Hepatic stellate cell (primary cell): ENCODE measurements at regions not wholly inside any gene's neighbourhood (a gene's known extent, or its start where the extent isn't known, plus 50 kb on each side); places are given as distances from the start of the nearest gene placed in this dataset.
"Not testable (repeated sequence)": the region's sequence is repeated elsewhere in the genome, so short reads cannot be mapped to it uniquely, and the experiment has no call there.

Source experiments
- DNase-seq: peaks from one replicate; pipeline ENCODE4 v3.0.0; 2011; ENCODE audit warnings: low spot score

DNA sequence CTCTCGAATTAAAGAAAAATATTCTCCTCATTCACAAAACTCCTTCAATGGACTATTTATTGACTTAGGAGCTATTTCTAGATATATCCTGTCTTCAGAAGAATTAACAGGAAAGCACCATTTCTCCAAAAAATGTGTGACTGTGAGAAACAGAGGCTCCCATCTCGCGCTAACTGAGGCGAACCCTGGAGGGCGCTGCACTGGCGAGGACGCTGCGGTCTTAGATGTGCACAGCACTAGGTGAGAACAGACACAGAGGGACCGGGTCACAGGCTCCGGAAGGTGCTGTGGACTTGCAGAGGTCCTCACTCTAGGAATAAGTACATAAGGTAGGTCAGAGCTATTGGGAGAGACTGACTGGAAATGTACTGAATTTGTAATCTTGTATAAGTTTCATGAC lies 229.7 kb upstream of the SLC35G4 start:
- DNase-seq = no peak

DNA sequence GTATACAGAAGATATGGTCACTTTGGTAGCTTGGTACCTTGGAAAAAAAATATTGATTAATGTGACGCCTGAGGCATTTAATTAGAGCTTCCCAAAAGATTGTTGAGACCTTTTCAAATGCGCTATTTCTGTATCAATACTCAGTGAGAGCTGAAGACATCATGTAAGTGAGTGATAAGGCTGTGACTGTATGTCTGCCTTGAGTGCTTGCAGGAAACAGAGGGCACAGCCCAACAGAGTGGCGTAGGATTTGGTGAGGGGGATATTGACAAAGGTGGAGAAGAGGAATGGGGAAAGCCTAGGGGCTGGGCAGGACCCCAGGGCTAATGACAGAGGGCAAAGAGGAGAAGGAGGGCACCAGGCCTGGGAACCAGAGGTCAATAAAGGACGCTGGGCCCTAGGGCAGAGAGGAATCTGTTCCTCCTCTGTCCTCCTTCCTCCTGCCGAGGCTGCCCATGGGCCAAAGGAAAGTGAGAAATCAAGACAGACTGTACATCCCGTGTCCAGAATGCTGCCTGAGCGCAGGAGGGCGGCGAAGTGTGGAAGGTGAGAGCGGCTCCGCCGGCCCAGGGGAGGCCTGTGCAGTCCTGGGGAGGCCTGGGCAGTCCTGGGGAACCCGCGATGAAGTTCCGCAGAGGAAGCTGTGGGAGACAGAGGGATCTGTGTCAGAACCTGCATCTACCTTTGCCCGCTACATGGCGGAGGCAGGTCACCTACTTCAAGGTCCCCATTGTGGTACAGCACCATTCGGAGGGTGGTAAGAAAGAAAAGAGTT lies 228.6 kb upstream of the PIEZO2 start:
- DNase-seq = no peak

DNA sequence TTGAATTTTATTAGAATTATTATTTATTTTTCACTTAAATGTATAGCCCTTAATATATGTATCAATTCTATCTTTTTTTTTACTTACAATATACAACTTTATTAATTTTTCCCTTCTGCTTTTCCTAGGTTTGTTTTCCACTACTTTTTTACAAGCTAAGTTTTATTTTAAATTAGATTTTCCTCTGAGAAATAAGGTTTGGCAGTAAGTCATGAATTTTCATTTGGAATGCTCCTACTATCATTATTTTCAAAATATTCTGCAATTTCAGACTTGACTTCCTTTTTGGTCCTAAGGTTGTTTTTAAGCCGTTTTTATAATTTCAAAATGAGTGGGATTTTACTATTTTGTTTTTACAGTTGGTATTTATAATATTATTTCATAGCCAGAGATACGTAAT lies 222.8 kb upstream of the PIEZO2 start:
- no peak for DNase-seq

DNA sequence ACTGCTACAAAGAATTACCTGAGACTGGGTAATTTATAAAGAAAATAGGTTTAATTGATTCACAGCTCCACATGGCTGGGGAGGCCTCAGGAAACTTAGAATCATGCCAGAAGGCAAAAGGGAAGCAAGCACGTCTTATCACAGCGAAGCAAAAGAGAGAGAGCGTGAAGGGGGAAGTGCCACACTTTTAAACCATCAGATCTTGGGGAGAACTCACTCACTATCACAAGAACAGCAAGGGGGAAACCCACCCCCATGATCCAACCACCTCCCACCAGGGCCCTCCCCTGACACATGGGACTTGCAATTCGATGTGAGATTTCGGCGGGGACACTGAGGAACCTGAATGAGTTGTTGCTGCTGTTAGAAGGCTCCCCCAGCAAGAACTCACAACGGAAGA lies 220.2 kb upstream of the PIEZO2 start:
- DNase-seq = no peak

DNA sequence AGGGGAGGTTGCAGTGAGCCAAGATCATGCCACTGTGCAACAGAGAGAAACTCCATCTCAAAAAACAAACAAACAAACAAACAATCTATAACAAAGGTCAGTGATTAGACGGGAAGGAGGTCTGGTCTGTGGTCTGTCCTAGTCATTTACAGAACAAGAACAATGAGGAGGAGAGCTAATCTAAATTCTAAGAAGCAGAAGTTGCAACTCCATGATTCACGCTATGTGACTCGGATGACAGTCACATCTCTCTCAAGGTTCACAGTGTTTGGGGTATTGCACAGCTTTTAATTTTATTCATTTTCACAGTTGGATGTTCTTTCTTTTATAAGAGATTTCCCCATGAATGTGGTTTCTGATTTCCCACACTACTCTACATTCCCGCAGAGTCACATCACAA lies 218.7 kb upstream of the PIEZO2 start:
- DNase-seq = no peak

DNA sequence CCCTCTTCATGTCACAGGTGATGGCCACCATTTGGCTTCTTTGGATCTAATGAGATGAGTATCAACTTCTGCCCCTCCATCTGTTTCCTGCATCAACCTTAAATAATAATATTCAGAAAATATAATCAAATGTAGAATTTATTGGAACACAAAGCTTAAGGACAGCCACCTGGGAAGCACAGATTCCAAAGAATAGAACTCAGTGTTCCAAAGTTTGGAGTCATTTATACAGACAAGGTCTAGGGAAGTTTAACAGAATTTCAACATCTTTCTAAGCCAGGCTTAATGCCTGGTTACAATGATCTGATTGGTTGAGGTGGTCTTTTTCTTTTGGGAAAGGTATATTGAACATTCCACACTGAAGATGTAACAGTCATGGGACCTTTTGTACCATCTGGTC lies 218.0 kb upstream of the PIEZO2 start:
- no peak for DNase-seq

DNA sequence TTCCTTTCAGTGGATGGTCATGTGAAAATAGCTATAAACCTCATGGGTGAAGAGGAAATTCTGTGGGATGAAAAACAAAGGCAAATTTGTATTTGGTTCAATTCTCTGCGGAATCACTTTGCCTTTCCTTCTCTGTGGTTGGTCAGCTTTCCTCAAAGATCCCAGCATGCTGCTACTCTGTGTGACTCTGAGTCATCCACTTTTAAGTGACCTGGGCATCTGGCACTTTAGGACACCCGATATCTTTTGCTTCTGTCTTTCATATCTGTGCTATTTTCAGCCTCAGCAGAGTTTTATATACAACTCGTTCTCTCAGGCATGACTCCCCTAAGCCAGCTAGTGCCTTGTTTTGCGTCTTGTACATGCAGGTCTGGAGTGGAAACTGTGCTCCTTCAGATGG lies 217.0 kb upstream of the PIEZO2 start:
- peak; percentile 17 for DNase-seq

DNA sequence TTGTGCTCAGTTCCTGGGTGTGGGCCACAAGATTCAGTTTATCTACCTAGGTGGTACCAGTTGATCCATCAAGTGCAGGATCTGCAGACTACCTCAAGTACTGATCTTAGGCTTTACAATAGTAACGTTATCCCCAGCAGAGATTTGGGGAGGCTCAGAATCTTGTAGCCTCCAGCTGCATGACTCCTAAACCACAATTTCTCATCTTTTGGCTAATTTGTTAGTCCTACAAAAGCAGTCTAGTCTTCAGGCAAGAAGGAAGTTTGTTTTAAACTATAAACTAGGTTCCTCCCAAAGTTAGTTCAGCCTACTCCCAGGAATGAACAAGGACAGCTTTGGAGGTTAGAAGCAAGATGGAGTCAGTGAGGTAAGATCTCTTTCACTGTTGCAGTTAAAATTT lies 213.5 kb upstream of the PIEZO2 start:
- DNase-seq = no peak

DNA sequence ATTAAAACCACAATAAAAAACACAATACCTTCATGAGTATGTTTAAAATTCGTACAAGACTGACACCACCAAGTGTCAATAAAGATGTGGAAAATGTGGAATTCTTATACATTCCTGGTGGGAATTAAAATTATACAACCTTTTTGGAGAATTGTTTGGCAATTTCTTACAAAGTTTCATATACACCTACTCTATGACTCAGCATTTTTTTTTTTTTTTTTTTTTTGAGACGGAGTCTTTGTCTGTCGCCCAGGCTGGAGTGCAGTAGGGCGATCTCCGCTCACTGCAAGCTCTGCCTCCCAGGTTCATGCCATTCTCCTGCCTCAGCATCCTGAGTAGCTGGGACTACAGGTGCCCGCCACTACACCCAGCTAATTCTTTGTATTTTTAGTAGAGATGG lies 212.5 kb upstream of the PIEZO2 start:
- DNase-seq = not testable (repeated sequence)

DNA sequence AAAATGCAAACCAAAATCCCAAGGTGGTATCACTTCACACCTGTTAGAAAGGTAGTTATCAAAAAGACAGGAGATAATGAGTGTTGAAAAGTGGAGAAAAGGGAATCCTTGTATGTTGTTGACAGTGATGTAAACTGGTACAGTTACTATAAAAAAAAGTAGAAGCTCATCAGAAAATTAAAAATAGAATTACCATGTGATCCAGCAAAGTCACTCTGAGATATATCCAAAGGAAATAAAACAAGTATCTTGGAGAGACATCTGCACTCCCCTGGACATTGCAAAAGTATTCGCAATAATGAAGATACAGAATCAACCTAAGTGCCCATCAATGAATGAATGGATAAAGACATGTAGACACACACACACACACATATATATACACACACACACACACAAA lies 208.3 kb upstream of the PIEZO2 start:
- DNase-seq = no peak

DNA sequence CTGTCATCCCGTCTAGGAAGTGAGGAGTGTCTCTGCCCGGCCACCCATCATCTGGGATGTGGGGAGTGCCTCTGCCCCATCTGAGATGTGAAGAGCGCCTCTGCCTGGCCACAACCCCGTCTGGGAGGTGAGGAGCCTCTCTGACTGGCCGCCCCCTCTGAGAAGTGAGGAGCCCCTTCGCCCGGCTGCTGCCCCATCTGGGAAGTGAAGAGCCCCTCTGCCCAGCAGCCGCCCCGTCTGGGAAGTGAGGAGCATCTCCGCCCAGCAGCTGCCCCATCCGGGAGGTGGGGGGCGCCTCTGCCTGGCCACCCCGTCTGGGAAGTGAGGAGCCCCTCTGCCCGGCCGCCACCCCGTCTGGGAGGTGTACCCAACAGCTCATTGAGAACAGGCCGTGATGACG lies 195.2 kb upstream of the PIEZO2 start:
- DNase-seq = not testable (repeated sequence)

DNA sequence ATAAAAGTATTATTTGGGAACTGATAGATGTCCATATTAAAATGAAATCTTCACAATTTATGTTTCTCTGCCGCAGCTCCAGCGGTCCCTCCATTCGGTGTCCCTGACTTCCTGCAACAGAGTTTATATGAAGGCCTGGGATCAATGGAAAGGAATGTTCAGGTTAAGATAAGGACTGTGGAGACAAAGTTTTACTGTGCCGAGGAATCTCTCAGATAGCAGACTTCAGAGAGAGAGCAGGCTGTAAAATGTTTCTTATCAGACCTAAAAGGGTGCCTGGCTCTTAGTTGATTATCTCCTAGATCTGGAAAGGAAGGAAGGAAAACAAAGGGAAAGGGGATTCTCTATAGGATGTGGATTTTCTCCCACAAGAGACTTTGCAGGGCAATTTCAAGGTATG lies 193.7 kb upstream of the PIEZO2 start:
- no peak for DNase-seq

DNA sequence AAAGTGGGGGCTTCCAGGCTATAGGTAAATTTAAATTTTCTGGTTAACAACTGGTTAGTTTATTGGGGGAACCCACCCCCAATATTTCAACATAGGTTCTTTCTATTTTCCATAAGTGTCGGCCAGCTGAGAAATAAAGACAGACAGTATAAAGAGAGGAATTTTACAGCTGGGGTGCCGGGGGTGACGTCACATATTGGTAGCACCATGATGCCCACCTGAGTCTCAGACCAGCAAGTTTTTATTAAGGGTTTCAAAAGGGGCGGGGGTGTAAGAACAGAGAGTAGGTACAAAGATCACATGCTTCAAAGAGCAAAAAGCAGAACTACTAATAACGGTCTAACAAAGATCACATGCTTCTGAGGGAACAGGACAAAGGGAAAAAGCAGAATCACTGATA lies 192.7 kb upstream of the PIEZO2 start:
- DNase-seq = not testable (repeated sequence)

DNA sequence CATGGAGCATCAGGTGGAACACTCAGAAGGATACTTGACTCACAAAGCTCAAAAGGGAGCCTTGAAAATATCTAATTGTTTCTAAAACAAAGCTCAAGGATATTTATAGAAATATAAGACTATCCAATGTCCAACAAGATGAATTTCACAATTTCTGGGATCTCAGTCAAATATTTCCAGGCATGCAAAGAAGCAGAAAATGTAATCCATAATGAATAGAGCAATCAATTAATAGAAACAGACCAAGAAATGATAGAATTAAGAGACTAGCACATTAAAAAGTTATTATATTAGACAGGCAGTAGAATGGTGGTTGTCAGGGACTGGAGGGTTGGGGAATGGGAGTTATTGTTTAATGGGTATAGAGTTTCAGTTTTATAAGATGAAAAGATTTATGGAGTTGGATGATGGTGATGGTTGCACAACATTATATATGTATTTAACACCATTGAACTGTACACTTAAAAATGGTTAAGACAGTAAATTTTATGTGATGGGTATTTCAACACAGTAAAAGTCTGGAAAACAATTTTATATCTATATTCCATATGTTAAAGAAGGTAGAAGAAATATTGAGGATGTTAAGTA lies 189.9 kb upstream of the PIEZO2 start:
- no peak for DNase-seq

DNA sequence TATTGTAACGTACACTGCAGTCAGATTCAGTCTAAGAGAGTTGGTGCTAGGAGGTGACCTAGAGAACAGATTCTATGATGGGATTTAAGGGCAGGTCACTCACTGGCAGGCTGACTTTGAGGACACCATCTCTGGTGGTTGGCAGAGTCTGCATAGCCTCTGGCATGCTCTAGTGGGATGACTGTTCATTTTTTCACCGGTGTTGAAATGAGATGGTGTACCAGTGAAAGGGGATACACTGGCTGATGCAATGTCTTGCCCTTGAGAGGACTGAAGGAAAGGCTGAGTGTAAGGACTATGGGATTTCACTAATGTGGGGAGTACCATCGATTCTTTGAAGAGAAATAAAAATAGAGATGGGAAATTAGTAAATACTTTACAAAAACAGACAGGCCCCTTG lies 186.9 kb upstream of the PIEZO2 start:
- DNase-seq = no peak

DNA sequence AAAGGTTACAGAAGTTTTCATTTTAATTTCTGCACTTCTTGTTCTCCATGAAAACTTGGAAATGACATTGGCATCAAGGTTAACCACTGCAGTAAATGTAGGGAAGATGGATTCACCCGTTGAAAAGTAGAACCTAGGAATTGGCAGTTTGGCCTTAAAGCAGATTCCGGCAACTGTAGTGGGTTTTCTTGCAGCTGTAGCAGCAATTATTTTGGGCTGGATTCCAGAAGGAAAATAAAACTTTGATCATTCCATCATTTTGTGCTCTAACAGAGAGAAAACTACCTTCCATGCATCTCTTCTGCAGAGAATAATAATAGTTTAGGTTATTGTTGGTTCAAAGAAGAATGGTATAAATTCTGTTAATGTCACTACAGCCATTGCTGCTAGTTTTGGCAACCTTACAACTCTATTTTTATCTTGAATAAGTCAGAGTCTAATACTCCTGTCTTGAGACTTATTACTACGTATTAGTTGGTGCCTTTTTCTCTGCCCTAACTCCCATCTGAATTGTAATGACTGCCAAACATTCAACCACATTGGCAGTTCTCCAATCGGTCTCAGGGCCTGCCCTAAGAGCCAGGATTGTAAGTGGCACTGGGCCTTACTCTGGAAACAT lies 178.1 kb upstream of the PIEZO2 start:
- no peak for DNase-seq

DNA sequence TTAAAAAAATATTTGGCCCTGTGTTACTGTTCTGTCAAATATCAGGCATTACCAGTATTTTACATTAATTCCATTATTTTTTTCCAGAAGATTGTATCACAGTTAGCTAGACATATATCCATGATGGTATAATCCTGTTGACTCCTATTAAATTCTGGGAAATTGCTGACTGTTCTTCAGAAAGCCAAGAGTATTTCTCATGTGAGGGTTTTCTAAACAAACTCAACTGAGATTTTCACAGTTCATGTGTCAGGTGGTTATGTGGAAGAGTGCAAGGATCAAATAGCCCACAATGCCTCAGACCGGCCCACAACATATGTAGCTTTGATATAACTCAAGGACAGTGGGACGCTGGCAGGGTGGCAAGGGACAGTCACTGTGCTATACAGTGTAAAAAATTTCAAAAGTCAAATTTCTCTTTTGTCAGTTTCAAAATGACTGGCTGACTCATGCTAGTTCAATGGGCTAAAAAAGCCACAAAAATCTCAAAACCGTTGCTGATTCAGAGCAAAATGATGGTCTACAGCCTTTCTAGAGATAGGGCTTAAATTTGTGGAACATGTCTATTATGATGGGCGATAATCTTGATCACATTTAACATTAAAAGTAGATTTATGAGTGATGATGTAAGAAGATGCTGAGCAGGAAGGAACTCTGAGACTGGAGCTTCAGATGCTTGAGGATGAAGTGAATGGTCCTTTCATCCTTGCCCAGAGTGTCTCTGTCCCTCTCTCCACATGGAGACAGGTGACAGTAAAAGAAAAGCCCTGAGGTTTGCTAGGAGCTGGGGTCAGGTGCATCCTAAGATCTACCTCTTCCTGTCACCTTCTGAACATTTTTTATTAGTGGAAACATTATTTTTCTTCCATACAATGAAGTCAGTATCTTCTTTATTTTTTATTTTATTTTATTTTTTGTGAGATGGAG lies 175.8 kb upstream of the PIEZO2 start:
- DNase-seq = peak; percentile 55

DNA sequence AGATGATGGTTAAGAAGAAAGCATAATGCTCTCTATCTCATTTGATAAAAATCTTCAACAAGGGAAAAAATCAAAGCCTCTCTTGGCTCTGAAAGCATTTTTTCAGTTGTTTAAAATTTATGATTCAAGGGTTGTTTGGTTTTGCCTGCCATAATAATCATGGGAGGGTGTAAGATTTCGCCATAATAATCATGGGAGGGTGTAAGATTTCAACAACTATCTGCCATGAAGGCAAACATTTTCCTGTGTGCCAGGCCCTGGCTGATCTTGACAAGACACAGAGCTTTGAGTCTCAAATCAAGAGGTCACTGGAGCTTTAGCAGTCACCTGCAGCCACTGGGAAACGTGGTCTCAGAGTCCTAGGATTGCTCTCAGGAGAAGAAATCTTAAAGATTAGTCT lies 175.1 kb upstream of the PIEZO2 start:
- DNase-seq = no peak

DNA sequence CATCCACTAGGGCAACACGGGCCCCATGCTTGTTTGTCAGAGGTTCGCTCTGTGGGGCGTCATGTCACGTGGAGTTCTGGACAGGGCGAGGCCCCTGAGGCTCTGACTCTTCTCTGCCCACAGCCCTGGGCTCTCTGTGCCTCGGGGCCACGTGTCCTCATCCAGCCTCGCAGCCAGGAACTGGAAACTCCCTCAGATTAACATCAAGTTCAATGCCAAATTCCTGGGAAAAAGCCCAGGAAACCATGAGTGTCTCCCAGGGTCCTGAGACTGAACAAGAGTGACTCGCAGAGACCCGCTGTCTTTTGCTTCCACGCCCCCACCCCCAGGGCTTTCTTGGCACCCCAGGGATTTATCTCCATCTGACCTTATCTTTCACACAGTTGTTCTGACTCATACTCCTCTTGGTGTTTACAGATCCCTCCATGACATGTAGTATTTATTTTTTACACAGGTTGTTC lies 174.0 kb upstream of the PIEZO2 start:
- peak; percentile 14 for DNase-seq

DNA sequence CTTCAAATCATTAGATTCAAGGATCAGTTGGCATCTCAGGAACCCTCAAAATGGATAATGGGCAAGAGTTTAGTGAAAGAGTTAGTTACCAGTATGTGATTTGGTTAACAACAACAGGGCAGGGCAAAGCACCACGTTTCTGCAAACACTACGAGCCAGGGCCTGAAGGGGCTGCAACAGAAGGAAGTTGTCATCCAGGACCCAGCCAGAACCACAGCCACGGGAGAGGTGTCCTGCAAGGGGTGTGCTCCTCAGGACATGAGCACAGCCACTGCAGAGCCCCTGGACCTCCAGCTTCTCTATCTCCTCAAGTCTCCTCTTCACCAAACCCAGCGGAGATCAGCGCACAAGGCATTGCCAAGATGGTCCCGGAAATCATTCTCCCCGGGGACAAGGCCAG lies 173.3 kb upstream of the PIEZO2 start:
- DNase-seq = no peak

DNA sequence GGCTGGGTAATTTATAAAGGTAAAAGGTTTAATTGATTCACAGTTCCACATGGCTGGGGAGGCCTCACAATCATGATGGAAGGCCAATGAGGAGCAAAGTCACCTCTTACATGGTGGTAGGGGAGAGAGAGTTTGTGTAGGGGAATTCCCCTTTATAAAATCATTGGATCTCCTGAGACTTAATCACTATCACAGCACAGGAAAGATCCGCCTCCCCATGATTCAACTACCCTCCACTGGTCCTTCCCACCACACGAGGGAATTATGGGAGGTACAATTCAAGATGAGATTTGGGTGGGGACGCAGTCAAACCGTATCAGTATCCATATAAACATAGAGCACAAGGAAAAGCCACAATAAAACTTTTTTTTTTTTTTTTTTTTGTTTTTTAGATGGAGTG lies 172.6 kb upstream of the PIEZO2 start:
- no peak for DNase-seq

DNA sequence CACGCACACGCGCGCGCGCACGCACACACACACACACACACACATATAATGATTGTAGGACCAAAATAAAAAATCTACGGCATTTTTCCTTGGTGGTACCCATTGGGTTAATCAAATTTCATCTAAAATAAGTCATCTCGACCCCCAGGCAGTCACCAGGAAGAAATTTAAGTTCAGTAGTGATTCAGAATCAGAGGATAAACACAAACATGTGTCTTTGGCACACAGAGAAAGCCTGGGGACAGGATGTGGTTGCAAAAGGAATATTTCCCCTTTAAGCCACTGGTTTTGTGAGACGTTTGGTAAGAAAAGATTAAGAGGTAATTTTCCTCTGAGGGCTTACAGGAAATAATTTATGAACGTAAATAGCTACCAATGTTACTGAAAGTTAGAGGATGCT lies 171.6 kb upstream of the PIEZO2 start:
- DNase-seq = peak; percentile 42
